LNCAP (cell line): ENCODE measurements at regions not wholly inside any gene's neighbourhood (a gene's known extent, or its start where the extent isn't known, plus 50 kb on each side); places are given as distances from the start of the nearest gene placed in this dataset.

Source experiments
- TF ChIP-seq, protein P1 (sequence below): fragments of 450-650 bp; IDR thresholded peaks from 2 replicates; pipeline ENCODE4 v1.5.1; 2017; ENCODE audit warnings: mild to moderate bottlenecking

DNA sequence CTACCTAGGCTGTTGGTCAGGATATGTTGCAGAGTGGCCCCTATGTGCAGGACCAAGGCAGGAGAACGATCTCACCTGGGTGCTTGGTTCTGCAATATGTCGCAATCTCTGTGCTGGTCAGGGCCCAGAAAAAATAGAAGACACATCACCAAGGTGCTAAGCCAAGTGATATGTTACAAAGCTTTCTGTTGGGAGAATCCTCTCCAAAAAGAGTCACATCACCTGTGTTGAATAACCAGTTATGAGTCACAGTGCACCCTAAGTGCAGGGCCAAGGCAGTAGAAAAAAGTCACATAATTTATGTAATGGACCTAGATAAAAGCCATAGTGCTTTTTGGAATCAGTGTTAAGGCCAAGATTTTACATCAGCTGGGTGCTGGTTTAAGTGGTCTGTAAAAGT, 965.9 kb upstream of the AMELY start:
- TF ChIP-seq, protein P1, sequence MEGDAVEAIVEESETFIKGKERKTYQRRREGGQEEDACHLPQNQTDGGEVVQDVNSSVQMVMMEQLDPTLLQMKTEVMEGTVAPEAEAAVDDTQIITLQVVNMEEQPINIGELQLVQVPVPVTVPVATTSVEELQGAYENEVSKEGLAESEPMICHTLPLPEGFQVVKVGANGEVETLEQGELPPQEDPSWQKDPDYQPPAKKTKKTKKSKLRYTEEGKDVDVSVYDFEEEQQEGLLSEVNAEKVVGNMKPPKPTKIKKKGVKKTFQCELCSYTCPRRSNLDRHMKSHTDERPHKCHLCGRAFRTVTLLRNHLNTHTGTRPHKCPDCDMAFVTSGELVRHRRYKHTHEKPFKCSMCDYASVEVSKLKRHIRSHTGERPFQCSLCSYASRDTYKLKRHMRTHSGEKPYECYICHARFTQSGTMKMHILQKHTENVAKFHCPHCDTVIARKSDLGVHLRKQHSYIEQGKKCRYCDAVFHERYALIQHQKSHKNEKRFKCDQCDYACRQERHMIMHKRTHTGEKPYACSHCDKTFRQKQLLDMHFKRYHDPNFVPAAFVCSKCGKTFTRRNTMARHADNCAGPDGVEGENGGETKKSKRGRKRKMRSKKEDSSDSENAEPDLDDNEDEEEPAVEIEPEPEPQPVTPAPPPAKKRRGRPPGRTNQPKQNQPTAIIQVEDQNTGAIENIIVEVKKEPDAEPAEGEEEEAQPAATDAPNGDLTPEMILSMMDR, result no peak

DNA sequence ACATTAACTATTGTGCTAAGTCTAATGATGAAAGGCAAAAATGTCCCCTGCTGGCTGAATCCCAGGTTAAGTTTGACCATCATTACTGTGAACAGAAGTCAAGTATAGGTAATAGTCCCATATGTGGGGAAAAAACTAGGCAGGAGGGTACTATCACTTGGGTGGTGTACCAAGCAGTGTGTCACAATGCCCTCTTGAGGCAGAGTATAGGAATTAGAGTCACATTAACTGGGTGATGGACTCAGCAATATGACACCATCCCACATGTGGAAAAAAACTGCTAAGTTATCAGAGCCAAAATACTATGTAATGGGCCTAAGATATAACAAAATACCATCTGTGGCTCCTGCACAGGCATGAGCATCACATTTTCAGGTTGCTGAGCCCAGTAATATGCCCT, 962.5 kb upstream of the AMELY start:
- TF ChIP-seq, protein P1, result peak; percentile 53

DNA sequence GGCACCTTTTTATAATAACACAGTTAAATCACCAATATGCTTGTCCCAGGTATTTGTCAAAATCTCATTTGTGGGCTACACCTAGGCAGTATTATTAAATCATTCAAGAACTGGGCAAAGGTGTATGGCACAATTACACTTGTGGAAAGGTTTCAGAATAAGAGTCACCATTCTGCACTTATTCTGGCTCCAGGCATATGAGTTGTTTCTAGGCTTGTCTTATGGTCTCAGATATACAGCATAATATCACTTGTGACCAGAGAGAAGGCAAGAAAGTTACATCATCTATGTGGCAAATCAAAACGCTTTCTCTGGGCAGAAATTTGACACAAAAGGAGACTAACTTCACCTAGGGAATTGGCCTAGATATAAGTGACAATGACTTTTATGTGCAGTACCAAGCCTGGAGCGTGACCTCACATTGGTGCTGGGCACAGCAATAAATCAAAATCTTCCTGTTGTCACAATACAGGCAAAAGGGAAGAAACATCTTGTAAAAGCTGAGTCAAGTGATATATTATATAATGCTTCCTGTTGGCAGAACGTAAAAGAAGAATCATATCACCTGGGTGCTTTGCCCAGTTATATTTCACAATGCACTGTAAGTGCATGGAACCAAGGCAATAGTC, 959.9 kb upstream of the AMELY start:
- TF ChIP-seq, protein P1, result no peak

DNA sequence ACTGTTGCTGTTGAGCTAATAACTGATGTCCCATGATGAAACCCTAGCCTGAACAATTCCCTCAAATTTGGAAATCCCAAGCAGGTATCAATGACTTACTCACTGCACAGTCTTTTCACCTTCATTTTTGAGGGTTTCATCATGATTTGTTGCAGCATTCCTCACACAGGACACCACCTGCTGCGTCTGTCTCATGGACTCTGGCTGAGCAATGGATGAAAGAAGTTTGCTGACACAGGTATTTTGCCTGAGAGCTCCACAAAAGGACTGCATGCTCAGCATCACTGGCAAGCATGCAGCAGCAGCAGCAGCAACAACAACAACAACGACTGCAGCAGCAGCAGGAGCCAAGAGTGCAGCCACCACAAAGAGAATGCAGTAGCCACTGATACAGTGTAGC, 955.4 kb upstream of the AMELY start:
- TF ChIP-seq, protein P1, result no peak

DNA sequence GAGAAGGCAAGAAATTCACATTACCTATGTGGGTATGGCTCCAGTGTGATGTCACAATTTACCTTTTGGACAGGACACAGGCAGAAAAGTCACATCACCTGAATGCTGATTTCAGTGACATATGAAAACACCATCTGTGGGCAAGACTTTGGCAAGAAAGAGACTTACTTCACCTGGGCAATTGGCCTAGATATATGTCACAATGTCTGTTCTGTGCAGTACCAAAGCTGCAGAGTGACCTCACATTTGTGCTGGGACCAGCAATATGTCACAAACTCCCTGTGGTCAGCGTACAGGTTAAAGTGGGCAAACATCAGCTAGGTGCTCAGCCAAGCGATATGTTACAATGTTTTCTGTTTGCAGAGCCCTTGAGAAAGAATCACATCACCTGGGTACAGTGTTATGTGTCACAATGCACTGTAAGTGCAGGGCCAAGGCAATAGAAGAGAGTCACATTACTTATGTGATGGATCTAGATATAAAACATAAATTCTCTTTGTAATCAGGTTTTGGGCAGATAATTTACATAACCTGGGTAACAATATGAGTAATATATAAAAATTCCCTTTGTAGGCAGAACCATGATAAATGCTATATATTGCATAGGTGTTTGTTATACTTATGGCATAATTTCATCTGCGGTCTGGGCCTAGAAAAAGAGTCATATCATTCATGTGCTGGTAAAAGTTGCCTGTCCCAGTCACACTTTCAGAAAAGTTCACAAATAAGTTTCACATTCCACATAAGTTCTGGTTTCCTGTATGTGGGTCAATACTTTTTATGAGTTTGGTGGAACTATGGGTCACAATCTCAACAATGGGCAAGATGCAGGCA, 949.4 kb upstream of the AMELY start:
- TF ChIP-seq, protein P1, result no peak

DNA sequence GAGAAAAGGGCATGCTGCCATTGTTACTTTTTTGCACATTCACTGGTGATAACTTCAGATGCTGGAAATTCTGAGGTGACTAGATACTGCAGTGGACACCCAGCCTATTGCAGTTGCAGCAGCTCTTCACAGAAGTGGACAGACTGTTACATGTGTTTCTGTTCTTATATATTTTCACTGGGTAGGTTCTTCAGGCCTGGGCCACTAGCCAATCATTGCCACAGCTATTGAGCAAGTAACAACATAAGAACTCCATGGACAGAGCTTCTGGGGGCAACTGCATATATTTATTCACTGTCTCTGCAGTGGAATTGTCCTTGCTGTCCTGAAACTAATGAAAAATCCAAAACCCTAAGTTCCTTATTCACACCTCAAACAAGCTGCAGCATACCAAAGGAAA, 938.6 kb upstream of the AMELY start:
- TF ChIP-seq, protein P1, result no peak

DNA sequence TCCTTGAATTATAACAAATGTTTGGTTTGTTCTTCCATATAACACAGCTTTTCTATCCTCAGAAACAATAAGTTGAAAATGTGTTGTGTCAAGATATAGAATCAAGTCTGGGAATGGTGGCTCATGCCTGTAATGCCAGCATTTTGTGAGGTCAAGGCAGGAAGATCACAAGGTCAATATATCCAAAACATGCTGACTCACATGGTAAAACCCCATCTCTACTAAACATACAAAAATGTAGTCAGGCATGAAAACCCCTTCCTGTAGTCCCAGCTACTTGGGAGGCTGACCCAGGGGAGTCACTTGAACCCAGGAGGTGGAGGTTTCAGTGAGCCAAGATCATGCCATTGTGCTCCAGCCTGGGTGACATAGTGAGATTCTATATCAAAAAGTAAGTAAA, 934.2 kb upstream of the AMELY start:
- TF ChIP-seq, protein P1, result no peak
